HG03558 (cell line): ENCODE measurements at regions not wholly inside any gene's neighbourhood (a gene's known extent, or its start where the extent isn't known, plus 50 kb on each side); places are given as distances from the start of the nearest gene placed in this dataset.
"Not testable (repeated sequence)": the region's sequence is repeated elsewhere in the genome, so short reads cannot be mapped to it uniquely, and the experiment has no call there.

Experiments
- ATAC-seq: cut with Tn5 transposase; IDR thresholded peaks from one replicate; pipeline ENCODE4 v1.9.1; 2021; ENCODE audit warnings: moderate number of reproducible peaks; ENCODE audit not compliant: unreplicated experiment; ENCODE audit errors: extremely low read depth

DNA sequence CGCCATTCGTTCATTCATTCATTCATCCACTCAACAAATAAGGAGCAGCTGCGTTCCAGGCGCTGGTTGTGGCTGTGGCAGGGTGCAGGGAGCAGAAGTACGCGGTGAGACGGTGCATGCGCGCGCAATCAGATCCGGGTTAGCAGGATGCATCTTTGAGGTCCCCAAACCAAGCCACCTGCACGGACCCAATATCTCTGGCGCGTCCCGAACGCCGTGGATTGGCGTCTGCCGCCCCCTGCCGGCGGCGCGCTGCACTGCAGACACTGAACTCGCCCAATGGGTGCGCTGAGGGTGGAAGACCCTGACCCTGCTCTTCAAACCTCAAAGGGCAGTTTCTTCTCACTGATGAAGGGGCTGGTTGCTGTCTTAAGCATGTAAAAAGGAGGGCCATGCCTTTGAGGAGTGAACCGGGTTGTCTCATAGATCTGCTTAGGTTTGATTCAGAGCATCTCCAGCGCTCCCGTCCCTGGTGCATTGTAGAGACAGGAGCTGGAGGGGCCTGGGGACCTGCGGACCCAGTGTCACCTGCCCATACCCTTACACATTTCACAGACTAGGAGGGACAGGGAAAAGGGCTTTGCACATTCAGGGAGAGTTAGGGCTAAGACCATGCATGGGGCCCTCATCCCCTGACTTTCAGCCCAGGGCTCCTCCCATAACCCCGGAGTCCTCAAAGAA lies 102.5 kb downstream of the RAMP3 start:
- ATAC-seq: no peak

GRCh38 chr7:45267262-45267661 lies 109.7 kb downstream of the RAMP3 start:
- no peak for ATAC-seq

DNA sequence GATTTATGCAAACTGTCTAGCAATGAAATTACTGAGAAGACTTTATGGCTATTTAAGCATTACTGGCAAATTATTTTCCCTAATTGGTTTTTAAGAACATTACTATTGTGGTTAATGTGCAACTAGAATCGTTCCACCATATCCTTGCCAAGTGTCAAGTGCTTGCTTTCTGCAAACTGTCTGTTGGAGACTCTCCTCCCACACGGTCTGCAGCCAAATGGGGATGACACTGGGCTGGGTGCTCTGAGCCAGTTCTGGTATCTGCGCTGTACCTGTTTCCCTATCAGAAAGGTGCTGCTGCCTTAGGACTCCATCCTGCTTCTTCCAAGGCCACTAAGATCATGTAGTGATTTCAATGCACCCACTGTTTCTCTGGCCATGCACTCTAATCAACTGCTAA lies 110.4 kb downstream of the RAMP3 start:
- no peak for ATAC-seq

GRCh38 chr7:45269192-45269591 lies 111.6 kb downstream of the RAMP3 start:
- ATAC-seq: no peak

DNA sequence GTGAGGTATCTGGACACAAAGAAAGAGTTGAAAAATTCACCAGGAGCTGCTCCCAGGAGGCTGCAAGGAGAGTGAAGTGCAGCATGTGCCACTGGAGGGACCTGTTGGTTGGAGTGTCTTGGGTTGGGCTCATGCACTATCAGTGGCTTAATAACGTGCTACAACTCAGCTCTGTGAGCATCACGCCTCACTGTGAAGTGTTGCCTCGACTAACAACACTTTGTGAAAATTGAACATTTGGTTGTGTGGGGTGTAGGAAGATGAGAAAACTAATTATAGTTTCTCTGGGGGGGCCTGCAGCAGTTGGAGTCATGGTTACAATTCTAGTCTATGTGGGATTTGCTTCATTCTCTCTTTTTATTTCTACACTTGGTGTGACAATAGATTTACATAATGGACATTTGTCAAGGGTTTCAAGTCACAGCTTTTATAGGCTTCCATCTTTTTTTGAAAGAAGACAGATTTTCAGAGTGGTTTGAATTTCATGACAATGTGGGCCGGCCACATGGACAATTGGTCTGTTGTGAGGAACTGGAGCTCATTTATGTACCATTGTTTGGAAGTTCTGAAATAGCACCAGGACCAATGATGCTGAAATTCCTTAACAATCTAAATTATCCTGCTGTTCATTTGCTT lies 121.3 kb downstream of the RAMP3 start:
- no peak for ATAC-seq

DNA sequence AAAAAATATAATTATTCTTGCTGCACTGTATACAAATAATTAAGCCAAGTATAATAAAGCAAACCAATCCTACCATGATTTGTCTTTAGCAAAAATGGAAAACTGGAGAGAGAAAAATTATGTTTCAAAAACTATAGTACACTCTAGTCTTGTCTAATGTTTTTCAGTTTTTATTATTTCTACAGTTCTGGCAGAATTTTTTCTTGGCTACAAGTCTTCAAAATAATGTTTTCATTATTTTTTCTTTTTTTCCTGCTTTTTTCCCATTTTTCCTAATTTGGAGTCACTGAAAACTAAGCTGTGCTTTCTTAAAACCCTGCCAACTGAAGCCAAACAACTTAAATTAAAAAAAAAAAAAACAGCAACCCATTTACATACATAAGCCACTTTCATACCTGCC lies 132.0 kb downstream of the RAMP3 start:
- ATAC-seq: not testable (repeated sequence)

GRCh38 chr7:45290880-45291279 lies 133.3 kb downstream of the RAMP3 start:
- ATAC-seq: no peak

DNA sequence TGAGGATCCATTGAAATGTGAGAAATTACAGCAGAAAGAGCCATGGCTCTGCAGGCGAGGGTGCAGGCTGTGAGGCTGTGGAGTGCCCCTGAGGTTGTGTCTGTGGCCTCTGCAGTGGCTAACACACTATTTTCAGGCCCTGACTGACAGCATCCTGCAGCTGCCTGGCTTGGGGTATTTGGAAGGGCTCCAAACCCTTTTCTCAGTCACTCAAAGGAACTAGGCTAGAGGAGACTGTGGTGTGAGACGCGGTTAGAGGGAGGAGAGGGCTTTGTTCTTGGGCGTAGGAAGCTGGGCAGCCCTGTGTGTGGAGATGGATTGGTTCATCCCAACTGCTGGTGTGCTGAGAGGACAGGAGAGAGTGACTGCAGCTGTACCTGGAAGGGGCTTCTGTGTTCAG lies 134.9 kb downstream of the RAMP3 start:
- no peak for ATAC-seq

DNA sequence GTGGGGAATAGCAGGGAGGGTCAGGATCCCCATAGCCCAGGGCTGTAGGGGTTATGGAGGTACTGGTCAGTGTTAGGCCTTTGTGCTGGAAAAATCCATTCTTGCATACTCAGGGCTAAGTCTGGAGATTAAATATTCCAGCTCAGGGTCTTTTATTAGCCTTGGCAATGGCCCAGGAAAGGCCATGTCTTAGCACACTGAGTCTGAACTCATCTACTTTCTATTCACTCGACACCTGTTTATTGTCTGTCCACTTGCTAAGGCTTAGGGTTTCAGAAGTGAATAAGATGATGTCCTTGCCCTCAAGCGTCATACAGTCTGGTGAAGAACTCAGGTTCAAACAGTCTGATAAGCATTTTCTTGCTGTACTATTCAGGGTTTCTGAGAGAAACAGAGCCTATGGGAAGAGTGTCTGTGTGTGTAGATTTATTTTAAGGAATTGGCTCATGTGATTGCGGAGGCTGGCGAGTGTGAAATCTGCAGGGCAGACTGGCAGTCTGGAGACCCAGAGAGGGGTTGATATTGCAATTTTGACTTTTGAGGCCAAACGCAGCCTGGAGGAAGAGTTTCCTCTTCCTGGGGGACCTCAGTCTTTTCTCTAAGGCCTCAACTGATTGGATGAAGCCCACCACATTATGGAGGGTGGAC lies 135.8 kb downstream of the RAMP3 start:
- ATAC-seq: no peak

- ATAC-seq: no peak
Observed at GRCh38 chr7:45294559-45294958, 137.0 kb downstream of the RAMP3 start.

- no peak for ATAC-seq
Observed at GRCh38 chr7:45295222-45295621, 137.6 kb downstream of the RAMP3 start.

DNA sequence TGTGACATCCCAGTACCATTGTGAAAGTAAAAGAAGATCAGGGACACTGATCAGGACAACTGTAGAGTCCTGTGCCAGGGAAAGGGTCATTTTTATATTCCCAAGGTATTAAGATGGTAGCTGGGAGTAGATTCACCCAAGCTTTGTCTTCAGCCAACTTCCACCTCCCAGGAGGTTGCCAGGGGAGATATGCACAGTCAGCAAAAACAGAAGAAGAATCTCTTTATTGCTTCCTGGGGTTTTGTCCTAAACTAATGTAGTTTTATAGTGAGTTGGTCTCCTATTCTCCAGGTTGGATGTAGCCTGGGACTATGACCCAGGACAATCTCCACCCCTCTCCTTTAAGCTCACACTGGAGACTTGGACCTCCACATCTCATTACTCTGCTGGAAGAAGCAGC lies 139.2 kb downstream of the RAMP3 start:
- ATAC-seq: no peak

DNA sequence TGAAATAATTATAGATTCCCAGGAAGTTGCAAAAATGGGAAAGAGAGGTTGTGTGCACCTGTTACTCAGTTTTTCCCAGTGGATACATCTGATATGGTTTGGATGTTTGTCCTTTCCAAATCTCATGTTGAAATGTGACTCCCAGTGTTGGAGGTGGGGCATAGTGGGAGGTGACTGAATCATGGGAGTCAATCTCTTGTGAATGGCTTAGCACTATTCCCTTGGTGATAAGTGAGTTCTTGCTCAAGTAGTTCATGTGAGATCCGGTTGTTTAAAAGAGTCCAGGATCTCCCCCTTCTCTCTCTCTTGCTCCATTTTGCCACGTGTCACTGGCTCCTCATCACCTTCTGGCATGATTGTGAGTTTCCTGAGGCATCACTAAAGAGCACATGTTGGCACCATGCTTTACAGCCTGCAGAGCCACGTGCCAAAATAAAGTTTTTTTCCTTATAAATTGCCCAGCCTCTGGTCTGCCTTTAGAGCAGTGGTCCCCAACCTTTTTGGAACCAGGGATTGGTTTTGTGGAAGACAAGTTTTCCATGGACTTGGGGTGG lies 149.2 kb downstream of the RAMP3 start:
- ATAC-seq: no peak

DNA sequence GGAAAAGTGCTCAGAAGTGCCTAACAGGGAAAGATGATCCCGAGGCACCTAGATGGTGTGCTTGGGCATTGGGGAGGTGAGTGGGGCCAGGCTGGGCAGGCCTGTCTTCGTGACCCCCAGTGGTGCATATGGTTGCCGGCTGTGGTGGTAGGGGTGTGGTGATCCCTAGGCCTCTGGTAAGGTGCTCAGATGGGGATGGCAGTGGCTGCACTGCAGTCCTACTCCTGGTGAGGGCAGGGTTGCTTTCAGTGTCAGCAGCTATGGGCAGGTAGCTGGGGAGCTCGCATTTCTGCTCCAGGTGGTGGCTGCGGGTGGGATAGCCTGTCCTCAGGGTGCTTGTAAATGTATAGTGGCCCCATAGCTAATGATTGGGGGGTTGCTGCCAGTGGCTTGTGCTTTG lies 154.0 kb downstream of the RAMP3 start:
- no peak for ATAC-seq

DNA sequence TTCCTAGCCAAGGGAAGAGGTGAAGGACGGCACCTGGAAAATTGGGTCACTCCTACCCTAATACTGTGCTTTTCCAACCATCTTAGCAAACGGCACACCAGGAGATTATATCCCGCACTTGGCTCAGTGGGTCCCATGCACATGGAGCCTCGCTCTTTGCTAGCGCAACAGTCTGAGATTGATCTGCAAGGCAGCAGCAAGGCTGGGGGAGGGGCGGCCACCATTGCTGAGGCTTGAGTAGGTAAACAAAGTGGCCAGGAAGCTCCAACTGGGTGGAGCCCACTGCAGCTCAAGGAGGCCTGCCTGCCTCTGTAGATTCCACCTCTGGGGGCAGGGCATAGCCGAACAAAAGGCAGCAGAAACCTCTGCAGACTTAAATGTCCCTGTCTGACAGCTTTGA lies 157.9 kb downstream of the RAMP3 start:
- not testable (repeated sequence) for ATAC-seq

- no peak for ATAC-seq
Observed at GRCh38 chr7:45324683-45325237, 167.2 kb downstream of the RAMP3 start.

GRCh38 chr7:45325378-45325777 lies 167.8 kb downstream of the RAMP3 start:
- ATAC-seq: no peak

GRCh38 chr7:45328403-45328981 lies 170.9 kb downstream of the RAMP3 start:
- no peak for ATAC-seq

DNA sequence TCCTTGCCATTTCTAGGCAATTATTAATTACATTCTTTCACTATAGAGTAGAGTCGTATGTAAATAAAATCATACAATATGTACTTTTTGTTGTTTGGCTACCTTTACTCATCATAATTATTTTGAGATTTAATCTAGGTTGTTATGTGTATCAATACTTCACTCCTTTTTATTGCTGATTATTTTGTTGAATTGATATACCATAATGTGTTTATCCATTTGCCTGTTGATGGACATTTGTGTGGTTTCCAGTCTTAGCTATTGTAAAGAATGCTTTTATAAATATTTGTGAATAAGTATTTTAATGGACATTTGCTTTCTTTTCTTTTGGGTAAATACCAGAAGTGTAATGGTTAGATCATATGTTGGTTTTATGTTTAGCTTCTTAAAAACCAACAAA lies 174.0 kb downstream of the RAMP3 start:
- no peak for ATAC-seq

DNA sequence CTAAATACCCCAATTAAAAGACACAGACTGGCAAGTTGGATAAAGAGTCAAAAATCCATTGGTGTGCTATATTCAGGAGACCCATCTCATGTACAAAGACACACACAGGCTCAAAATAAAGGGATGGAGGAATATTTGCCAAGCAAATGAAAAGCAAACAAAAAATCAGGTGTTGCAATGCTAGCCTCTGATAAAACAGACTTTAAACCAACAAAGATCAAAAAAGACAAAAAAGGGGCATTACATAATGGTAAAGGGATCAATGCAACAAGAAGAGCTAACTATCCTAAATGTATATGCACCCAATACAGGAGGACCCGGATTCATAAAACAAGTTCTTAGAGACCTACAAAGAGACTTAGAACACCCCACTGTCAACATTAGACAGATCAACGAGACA lies 177.4 kb downstream of the RAMP3 start:
- not testable (repeated sequence) for ATAC-seq

DNA sequence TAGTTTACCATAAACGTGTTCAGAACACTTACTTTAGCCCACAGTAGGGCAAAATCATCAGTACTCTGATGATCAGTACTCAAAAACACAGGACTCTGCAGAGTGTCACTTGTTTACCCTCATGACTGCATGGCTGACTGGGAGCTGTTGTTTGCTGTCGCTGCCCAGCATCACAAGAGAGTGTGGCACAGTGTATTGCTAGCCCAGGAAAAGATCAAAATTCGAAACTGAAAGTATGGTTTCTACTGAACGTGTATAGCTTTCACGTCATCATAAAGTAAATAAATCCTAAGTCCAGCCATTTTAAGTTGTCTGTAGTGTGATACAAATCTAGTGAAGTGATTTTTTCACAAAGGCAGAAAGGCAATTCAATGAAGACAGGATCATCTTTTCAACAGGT lies 184.6 kb downstream of the RAMP3 start:
- no peak for ATAC-seq
